Loucy (cell line): ENCODE measurements at regions not wholly inside any gene's neighbourhood (a gene's known extent, or its start where the extent isn't known, plus 50 kb on each side); places are given as distances from the start of the nearest gene placed in this dataset.

ENCODE experiments used
- CTCF ChIP-seq: fragments of 200-600 bp; sonication (generic); conservative IDR thresholded peaks from 2 replicates; pipeline ENCODE4 v1.5.1; 2014; ENCODE audit warnings: mild to moderate bottlenecking, antibody characterized with exemption, low read length
- EZH2phosphoT487 ChIP-seq: fragments of 200-600 bp; IDR thresholded peaks from 2 replicates; pipeline ENCODE4 v1.6.1; 2018; ENCODE audit warnings: antibody characterized with exemption, mild to moderate bottlenecking, moderate library complexity, borderline replicate concordance

- no peak for TF ChIP-seq CTCF
- TF ChIP-seq EZH2phosphoT487: no peak
Observed at GRCh38 chr21:39094087-39094780, 89.0 kb downstream of the PSMG1 start.
